Effector CD8-positive, alpha-beta T cell (primary cell): ENCODE measurements at regions not wholly inside any gene's neighbourhood (a gene's known extent, or its start where the extent isn't known, plus 50 kb on each side); places are given as distances from the start of the nearest gene placed in this dataset.

ENCODE experiments used
- DNase-seq: peaks from one replicate; lab custom pipeline; 2025; lab: John Stamatoyannopoulos, UW

DNA sequence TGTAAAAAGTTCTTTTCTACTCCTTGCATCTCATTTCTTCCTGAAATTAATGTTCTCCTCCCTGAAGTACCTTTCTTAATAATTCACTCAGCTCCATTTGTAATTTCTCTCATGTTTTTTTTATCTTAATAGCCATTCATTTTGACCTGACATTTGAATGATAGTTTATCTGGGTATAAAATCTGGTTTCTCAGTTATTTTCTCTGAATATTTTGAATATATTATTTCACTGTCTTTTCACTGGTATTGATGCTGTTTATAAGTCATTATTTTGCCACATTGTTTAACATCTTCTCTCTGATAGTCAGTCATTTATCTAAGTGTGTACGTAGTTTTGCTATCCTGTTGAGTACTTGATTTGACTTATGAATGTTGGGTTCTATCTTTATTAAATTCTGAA is 68.8 kb upstream of the ARHGAP18 start:
- no peak for DNase-seq

DNA sequence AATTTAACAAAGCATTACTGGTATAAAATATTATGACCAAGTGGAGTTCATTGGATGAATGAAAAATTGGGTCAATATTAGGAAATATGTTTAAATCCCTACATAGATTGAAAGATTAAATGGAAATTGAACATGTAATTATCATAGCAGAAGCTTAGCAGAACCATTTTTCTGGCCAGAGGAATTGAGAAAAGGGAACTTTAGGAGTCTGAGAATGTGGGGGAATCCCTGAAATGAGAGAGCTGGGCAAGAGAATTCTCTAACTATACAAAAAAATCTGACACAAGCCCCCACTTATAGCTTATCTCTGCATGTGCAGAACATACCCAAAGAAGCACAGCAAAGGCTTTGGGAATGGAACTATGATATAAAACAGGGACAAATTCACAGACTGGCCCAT is 67.4 kb upstream of the ARHGAP18 start:
- no peak for DNase-seq

DNA sequence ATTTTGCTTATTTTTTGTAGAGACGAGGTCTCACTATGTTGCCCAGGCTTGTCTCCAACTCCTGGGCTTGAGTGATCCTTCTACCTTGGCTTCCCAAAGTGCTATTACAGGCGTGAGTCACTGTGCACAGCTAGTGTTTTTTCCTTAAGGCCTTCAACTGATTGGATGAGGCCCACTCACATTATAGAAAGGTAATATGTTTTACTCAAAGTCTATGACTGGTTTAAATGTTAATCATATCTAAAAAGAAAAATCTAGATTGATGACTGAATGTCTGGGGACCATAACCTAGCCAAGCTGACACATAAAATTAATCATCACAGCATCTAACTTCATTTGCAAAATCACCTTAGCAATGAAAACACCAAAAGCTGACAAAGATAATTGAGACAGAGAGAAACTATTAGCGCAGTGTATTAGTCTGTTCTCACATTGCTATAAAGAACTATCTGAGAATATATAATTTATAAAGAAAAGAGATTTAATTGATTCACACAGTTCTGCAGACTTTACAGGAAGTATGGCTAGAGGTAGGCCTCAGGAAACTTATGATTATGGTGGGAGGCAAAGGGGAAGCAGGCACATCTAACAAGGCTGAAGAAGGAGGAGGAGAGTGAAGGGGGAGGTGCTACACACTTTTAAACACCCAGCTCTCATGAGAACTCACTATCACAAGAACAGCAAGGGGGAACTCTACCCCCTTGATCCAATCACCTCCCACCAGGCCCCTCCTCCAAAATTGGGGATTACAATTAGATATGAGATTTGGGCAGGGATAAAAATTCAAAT is 66.8 kb upstream of the ARHGAP18 start:
- no peak for DNase-seq

DNA sequence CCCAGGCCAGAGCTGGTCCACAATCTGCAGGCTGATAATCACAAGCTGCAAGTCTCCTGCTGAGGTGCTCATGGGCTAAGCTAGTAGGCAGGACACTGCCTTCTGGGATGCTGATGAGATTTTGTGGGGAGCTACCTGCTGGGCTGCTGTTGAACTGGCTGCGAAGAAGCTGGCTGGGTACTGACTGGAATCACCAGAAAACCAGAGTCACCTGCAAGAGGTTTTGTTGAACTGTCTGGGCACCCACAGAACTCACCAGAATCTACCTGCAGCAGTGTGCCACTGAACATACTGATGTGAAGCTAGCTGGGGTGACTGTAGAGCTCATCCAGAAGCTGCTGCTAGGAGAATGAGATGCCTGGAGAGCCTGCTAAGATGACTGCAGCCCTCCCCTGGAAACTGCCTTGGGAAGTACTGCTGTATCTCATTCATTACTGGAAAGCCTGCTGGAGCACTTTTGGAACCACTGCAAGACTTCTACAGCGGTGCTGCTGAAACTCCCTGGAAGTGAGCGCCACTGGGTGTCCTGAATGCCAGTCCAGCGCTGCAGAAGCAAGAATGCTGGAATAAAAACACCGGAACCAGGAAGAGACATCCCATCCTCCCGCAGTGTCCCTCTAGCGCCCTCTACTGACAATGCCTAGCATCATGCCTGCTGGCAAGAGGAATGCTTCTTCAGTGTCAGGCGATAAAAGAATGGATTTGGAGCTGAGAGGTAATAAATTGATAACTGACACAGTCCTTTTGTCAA is 64.9 kb upstream of the ARHGAP18 start:
- peak; percentile 18 for DNase-seq

DNA sequence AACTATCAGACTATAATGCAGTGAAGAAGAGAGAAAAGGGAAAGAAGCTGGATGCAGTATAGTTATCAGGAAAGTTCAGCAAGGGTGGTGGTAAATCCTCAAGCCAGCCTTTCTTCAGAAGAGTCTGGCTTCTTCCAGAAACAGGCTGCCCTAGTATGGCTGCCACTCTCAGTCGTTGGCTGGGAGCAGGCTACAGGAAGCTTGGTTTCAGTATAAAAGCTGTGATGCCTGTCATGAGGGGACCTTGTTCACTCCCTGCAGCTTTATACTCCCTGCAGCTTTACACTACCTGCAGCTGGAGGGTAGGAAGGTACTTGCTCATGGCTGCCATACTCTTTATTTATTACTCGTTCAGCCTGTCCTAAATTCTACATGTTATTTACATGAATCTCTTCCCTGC is 63.3 kb upstream of the ARHGAP18 start:
- DNase-seq: no peak

DNA sequence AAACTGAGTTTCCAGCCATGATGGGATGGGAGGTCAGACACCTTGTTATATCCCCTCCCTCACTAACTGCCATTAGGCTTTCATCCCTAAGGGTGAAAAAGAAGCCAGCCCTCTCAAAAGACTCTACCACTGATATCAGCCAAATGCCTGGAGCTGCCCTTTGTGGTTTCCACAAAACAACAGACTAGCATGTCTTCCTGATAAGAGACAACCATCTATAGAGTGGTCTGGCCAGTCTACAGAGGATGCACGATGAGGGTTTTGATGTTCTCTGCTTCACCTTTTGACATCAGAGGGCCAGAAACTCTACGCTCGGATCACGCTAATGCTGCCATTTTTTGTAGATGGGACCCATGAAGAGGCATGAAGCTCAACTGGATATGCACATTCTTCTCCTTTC is 61.7 kb upstream of the ARHGAP18 start:
- no peak for DNase-seq

DNA sequence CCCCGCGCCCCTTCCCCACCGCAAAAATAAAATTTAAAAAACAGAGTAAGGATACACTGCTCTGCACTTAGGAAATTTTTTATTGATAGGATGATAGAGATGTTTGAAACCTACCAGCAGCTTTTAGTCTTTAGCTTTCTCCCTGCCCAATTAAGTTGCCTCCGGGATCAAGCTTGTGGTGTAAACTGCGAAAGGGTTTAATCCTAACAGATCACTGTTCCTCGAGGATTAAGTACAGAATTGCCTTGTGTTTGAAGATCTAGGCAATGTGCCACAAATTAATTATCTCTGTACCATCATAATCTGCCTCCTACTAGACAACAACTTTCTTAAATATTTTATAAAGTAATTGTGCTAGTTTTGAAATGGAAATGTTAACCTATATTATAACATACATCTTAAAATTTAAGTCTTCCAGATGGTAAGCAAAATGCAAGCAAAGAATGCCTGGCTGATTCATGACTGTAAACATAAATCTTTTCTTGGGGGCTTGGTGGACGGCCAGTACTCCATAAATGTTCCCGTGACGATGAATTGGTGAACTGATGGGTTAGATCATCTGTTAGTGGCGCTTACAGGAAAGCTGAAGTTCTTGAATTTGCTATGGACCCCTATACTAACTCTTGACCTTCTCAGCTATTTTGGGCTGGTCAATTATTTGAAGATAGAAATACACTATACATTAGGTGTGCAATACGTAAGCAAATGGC is 58.0 kb upstream of the ARHGAP18 start:
- no peak for DNase-seq

DNA sequence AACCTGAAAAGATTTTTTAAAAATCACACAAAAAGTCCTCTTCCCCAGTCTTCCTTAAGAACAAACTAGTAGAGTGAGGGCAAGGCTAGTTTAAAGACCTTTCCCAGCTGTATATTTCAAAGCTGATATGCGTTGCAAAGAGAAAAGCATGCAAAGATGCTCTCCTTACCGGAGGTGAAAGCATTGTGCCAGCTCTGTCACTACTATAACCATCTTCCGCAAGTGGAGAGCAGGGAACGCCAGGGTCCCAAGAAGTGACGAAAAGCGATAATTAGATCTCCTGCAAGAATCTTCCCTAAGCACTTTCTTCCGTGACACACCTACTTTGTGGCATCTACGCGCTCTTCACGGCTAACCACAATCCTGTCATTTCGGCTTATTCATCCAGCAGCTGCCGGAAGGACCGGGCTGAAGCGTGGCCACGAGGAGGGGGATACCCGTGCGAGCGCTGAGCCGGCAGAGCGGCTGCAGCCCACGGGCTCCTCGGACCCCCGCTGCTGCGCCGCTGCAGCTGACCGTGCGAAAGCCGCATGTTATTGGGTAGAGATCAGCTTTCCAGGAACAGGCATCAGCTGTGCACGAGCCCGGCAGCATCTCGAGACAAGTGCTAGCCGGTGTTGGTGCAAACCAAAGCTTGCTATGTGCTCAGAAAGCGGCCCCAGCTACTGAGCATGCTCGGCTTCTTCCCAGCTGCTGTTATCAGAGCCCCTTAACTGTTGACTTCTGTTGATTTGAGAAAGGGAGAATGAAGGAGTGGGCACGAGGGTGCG is 57.2 kb upstream of the ARHGAP18 start:
- peak; percentile 8 for DNase-seq

DNA sequence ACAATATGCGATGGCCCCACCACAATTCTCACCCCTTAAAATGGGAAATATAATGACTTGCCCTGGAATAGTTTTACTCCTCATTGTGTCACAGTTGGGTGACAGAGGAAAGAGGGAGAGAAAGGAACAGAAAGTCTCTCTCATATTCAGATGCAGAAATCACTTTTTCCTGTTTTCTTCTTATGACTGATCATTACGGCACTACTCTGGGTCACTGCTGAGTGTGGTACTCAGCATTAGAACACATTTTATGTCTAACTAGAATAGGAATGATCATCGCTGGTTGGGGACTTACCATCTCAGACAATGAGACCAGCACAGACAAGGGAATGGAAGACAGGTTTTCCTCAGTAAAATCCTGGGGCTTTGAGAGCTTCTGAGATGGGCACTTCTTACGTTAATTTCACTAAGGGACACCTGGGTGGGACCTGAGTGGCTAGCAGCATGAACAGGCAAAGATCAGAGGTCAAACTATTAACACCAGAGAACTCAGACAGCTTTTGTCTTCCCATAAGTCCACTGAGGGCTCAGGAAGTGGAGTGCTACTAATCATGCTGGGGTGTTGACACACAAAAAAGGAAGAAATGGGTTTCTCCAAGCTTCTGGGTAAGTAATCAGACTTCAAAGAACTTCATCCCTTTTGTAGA is 54.9 kb upstream of the ARHGAP18 start:
- no peak for DNase-seq

DNA sequence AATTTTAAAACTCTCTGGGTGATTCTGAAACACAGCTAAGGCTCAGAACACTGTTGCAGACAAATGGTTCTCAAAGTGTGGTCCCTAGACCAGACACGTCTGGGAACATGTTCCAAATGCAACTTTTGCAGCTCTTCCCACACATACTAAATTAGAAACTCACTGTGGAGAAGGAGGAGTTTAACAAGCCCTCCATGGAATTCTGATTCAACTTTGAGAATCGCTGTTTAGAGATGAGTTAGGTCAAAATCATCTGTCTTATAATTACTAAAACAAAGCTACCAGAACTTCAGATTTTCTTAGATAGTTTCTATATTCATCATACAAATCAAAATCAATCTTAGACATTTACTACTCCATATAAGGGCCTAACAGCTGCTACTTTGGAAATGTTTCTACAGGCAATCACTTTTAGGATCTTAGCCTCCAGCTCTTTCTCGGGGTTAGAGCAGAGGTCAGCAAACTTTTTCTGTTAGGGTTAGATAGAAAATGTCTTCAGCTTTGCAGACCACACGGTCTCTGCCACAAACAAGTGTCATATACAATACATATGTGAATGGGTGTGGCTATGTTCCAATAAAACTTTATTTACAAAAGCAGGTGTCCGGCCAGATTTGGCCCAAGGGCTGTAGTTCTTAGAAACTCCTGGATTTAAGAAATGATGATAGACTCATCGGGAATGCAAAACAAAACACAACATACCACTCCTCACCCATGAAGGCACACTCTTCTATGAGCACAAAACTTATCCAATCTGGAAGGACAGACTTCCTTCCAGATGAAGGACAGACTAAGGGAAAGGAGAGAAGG is 50.0 kb upstream of the ARHGAP18 start:
- no peak for DNase-seq
